Left kidney (tissue), 1 donor: ENCODE measurements at regions not wholly inside any gene's neighbourhood (a gene's known extent, or its start where the extent isn't known, plus 50 kb on each side); places are given as distances from the start of the nearest gene placed in this dataset.
A peak's percentile ranks its signal among the peaks of the same experiment; 100 is the strongest.
"Not testable (repeated sequence)": the region's sequence is repeated elsewhere in the genome, so short reads cannot be mapped to it uniquely, and the experiment has no call there.

ENCODE experiments used
- DNase-seq: peaks from one replicate; pipeline ENCODE4 v3.0.0-alpha.2; 2013

- no peak for DNase-seq
Measured at GRCh38 chr4:19508442-19508841, 743.3 kb upstream of the SLIT2 start.

- DNase-seq = no peak
Measured at GRCh38 chr4:19497705-19498104, 754.0 kb upstream of the SLIT2 start.

- no peak for DNase-seq
Measured at GRCh38 chr4:19496756-19497155, 754.9 kb upstream of the SLIT2 start.

GRCh38 chr4:19494961-19495360 lies 756.7 kb upstream of the SLIT2 start:
- DNase-seq = no peak

GRCh38 chr4:19492606-19493005 lies 759.1 kb upstream of the SLIT2 start:
- DNase-seq = no peak

- DNase-seq = peak; percentile 19
Measured at GRCh38 chr4:19486400-19486799, 765.3 kb upstream of the SLIT2 start.

- DNase-seq = no peak
Measured at GRCh38 chr4:19478791-19479190, 772.9 kb upstream of the SLIT2 start.

GRCh38 chr4:19473569-19473968 lies 778.1 kb upstream of the SLIT2 start:
- DNase-seq = no peak

- no peak for DNase-seq
Measured at GRCh38 chr4:19472666-19473065, 779.0 kb upstream of the SLIT2 start.

GRCh38 chr4:19470001-19470400 lies 781.7 kb upstream of the SLIT2 start:
- not testable (repeated sequence) for DNase-seq

- no peak for DNase-seq
Measured at GRCh38 chr4:19462117-19462516, 789.6 kb upstream of the SLIT2 start.

- no peak for DNase-seq
Measured at GRCh38 chr4:19455850-19456602, 795.7 kb upstream of the SLIT2 start.

GRCh38 chr4:19455196-19455595 lies 796.5 kb upstream of the SLIT2 start:
- DNase-seq = no peak

GRCh38 chr4:19438233-19438632 lies 813.5 kb upstream of the SLIT2 start:
- no peak for DNase-seq

GRCh38 chr4:19437008-19437407 lies 814.7 kb upstream of the SLIT2 start:
- DNase-seq = no peak

- no peak for DNase-seq
Measured at GRCh38 chr4:19429684-19430083, 822.0 kb upstream of the SLIT2 start.

- DNase-seq = no peak
Measured at GRCh38 chr4:19425146-19425545, 826.6 kb upstream of the SLIT2 start.

GRCh38 chr4:19417256-19417655 lies 834.4 kb upstream of the SLIT2 start:
- no peak for DNase-seq

GRCh38 chr4:19416146-19416545 lies 835.6 kb upstream of the SLIT2 start:
- DNase-seq = no peak

GRCh38 chr4:19408490-19408889 lies 843.2 kb upstream of the SLIT2 start:
- no peak for DNase-seq

GRCh38 chr4:19406789-19407188 lies 844.9 kb upstream of the SLIT2 start:
- no peak for DNase-seq

- DNase-seq = no peak
Measured at GRCh38 chr4:19403786-19404370, 847.8 kb upstream of the SLIT2 start.

GRCh38 chr4:19402581-19403065 lies 849.1 kb upstream of the SLIT2 start:
- no peak for DNase-seq
